SK-N-SH treated with all-trans-retinoic acid at 6 μM for 48 hours (cell line): ENCODE measurements at regions not wholly inside any gene's neighbourhood (a gene's known extent, or its start where the extent isn't known, plus 50 kb on each side); places are given as distances from the start of the nearest gene placed in this dataset.

Experiments used
- ATAC-seq: fragments of 200-7000 bp; cut with Tn5 transposase; 3 replicates; pipeline ENCODE4 v1.9.1; 2020; ENCODE audit warnings: mild to moderate bottlenecking, moderate library complexity
- ARNTL ChIP-seq: fragments of 450-650 bp; formaldehyde crosslinking; IDR thresholded peaks from 2 replicates; pipeline ENCODE4 v1.5.0; 2020; ENCODE audit warnings: low read depth, mild to moderate bottlenecking, moderate library complexity, borderline replicate concordance
- BACH2 ChIP-seq: fragments of 250-450 bp; sonication (Bioruptor Pico); IDR thresholded peaks from 2 replicates; pipeline ENCODE4 v1.9.0; 2021; ENCODE audit warnings: mild to moderate bottlenecking, borderline replicate concordance
- ESRRG ChIP-seq: fragments of 250-450 bp; sonication (Bioruptor Pico); IDR thresholded peaks from 2 replicates; pipeline ENCODE4 v1.6.1; 2021; ENCODE audit warnings: mild to moderate bottlenecking
- GLIS3 ChIP-seq: fragments of 250-450 bp; sonication (Bioruptor Pico); IDR thresholded peaks from 2 replicates; pipeline ENCODE4 v1.5.0; 2020; ENCODE audit warnings: mild to moderate bottlenecking, moderate library complexity
- ISL1 ChIP-seq: fragments of 250-450 bp; sonication (Bioruptor Pico); IDR thresholded peaks from 2 replicates; pipeline ENCODE4 v2.1.2; 2022; ENCODE audit warnings: mild to moderate bottlenecking, moderate library complexity
- OSR1 ChIP-seq: fragments of 250-450 bp; sonication (Bioruptor Pico); IDR thresholded peaks from 2 replicates; pipeline ENCODE4 v1.8.0; 2022; ENCODE audit warnings: moderate library complexity, mild to moderate bottlenecking, inconsistent platforms
- PATZ1 ChIP-seq: fragments of 250-450 bp; sonication (Bioruptor Pico); IDR thresholded peaks from 2 replicates; pipeline ENCODE4 v1.8.0; 2020; ENCODE audit warnings: mild to moderate bottlenecking, moderate library complexity, borderline replicate concordance
- RARB ChIP-seq: fragments of 250-450 bp; sonication (Bioruptor Pico); IDR thresholded peaks from 2 replicates; pipeline ENCODE4 v1.8.0; 2021; ENCODE audit warnings: mild to moderate bottlenecking, moderate library complexity
- SNAI2 ChIP-seq: fragments of 250-450 bp; sonication (Bioruptor Pico); IDR thresholded peaks from 2 replicates; pipeline ENCODE4 v1.5.0; 2020; ENCODE audit warnings: mild to moderate bottlenecking, moderate library complexity
- TOX ChIP-seq: fragments of 250-450 bp; sonication (Bioruptor Pico); IDR thresholded peaks from 2 replicates; pipeline ENCODE4 v1.8.0; 2021; ENCODE audit warnings: mild to moderate bottlenecking, moderate library complexity, borderline replicate concordance
- ZC3H10 ChIP-seq: fragments of 250-450 bp; sonication (Bioruptor Pico); IDR thresholded peaks from 2 replicates; pipeline ENCODE4 v1.5.1; 2021; ENCODE audit warnings: mild to moderate bottlenecking, moderate library complexity
- ZFP3 ChIP-seq: fragments of 250-450 bp; sonication (Bioruptor Pico); IDR thresholded peaks from 2 replicates; pipeline ENCODE4 v1.5.0; 2020; ENCODE audit warnings: mild to moderate bottlenecking, moderate library complexity
- ZFP30 ChIP-seq: fragments of 450-650 bp; formaldehyde crosslinking; IDR thresholded peaks from 2 replicates; pipeline ENCODE4 v1.5.0; 2022; ENCODE audit warnings: mild to moderate bottlenecking, moderate library complexity
- ZNF565 ChIP-seq: fragments of 450-650 bp; formaldehyde crosslinking; conservative IDR thresholded peaks from 2 replicates; pipeline ENCODE4 v1.5.0; 2020; ENCODE audit warnings: low read depth, mild to moderate bottlenecking, moderate library complexity
- ZNF8 ChIP-seq: fragments of 450-650 bp; formaldehyde crosslinking; IDR thresholded peaks from 2 replicates; pipeline ENCODE4 v1.5.0; 2020; ENCODE audit warnings: mild to moderate bottlenecking, moderate library complexity
- TF ChIP-seq, protein P1 (sequence below): fragments of 250-450 bp; sonication (Bioruptor Pico); IDR thresholded peaks from 2 replicates; pipeline ENCODE4 v1.5.0; 2020; ENCODE audit warnings: mild to moderate bottlenecking, moderate library complexity
- TF ChIP-seq, protein P2 (sequence below): fragments of 250-450 bp; sonication (Bioruptor Pico); IDR thresholded peaks from 2 replicates; pipeline ENCODE4 v1.5.1; 2021; ENCODE audit warnings: mild to moderate bottlenecking, moderate library complexity
- TF ChIP-seq, protein P3 (sequence below): fragments of 250-450 bp; sonication (Bioruptor Pico); IDR thresholded peaks from 2 replicates; pipeline ENCODE4 v1.5.1; 2020; ENCODE audit warnings: low read depth, mild to moderate bottlenecking, moderate library complexity
- TF ChIP-seq, protein P4 (sequence below): fragments of 250-450 bp; sonication (Bioruptor Pico); IDR thresholded peaks from 2 replicates; pipeline ENCODE4 v1.8.0; 2021; ENCODE audit warnings: low read depth, mild to moderate bottlenecking, moderate library complexity, borderline replicate concordance

DNA sequence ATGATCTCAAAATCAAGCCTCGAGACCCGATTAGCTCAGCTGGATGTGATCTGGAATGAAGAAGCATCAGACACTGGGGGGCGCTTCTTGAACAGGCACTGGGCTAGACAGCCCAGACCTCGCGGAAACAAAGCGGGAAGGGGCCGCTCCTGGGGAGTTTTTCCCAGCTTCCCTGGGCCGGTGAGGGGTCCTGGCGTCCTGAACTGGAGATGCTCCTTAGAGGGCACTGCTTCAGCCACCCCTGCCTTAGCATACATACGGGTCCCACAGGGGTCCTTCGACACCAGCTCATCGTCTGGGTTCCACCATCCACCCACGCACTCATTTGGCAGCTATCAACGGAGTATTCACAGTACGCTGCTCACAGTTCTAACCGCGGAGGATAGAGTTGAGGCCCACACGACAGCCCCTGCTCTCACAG, 146.7 kb downstream of the TSN start:
- no peak for ATAC-seq

DNA sequence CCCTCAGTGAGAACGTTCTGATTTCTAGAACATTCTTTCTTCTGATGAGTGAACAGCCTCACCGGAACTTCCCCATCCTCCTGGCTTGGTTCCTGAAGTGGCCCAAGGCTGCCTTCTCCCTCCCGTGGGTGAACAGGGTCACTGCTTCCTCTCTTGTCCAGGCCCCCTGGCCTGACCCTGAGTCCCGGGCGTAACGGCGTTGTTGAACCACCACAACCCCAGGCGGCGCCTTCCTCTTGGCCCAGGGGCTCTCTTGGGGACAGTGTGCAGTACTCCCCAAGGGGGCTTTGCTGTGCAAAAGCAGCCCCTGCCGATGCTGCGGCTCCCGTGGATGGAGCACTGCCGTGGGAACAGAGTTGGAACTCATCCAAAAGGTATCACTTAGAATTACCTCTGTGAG, 147.2 kb downstream of the TSN start:
- no peak for TF ChIP-seq ZFP30 (CRISPR knock-in tag)
- TF ChIP-seq GLIS3 (CRISPR knock-in tag): no peak
- no peak for TF ChIP-seq ARNTL (CRISPR knock-in tag)
- TF ChIP-seq, protein P1, sequence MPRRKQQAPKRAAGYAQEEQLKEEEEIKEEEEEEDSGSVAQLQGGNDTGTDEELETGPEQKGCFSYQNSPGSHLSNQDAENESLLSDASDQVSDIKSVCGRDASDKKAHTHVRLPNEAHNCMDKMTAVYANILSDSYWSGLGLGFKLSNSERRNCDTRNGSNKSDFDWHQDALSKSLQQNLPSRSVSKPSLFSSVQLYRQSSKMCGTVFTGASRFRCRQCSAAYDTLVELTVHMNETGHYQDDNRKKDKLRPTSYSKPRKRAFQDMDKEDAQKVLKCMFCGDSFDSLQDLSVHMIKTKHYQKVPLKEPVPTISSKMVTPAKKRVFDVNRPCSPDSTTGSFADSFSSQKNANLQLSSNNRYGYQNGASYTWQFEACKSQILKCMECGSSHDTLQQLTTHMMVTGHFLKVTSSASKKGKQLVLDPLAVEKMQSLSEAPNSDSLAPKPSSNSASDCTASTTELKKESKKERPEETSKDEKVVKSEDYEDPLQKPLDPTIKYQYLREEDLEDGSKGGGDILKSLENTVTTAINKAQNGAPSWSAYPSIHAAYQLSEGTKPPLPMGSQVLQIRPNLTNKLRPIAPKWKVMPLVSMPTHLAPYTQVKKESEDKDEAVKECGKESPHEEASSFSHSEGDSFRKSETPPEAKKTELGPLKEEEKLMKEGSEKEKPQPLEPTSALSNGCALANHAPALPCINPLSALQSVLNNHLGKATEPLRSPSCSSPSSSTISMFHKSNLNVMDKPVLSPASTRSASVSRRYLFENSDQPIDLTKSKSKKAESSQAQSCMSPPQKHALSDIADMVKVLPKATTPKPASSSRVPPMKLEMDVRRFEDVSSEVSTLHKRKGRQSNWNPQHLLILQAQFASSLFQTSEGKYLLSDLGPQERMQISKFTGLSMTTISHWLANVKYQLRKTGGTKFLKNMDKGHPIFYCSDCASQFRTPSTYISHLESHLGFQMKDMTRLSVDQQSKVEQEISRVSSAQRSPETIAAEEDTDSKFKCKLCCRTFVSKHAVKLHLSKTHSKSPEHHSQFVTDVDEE (CRISPR knock-in tag): no peak
- TF ChIP-seq, protein P2, sequence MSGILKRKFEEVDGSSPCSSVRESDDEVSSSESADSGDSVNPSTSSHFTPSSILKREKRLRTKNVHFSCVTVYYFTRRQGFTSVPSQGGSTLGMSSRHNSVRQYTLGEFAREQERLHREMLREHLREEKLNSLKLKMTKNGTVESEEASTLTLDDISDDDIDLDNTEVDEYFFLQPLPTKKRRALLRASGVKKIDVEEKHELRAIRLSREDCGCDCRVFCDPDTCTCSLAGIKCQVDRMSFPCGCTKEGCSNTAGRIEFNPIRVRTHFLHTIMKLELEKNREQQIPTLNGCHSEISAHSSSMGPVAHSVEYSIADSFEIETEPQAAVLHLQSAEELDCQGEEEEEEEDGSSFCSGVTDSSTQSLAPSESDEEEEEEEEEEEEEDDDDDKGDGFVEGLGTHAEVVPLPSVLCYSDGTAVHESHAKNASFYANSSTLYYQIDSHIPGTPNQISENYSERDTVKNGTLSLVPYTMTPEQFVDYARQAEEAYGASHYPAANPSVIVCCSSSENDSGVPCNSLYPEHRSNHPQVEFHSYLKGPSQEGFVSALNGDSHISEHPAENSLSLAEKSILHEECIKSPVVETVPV (CRISPR knock-in tag): no peak
- TF ChIP-seq BACH2: no peak
- TF ChIP-seq ESRRG (CRISPR knock-in tag): no peak
- TF ChIP-seq ZNF565 (CRISPR knock-in tag): no peak
- TF ChIP-seq SNAI2 (CRISPR knock-in tag): no peak
- no peak for TF ChIP-seq OSR1 (CRISPR knock-in tag)
- TF ChIP-seq, protein P3, sequence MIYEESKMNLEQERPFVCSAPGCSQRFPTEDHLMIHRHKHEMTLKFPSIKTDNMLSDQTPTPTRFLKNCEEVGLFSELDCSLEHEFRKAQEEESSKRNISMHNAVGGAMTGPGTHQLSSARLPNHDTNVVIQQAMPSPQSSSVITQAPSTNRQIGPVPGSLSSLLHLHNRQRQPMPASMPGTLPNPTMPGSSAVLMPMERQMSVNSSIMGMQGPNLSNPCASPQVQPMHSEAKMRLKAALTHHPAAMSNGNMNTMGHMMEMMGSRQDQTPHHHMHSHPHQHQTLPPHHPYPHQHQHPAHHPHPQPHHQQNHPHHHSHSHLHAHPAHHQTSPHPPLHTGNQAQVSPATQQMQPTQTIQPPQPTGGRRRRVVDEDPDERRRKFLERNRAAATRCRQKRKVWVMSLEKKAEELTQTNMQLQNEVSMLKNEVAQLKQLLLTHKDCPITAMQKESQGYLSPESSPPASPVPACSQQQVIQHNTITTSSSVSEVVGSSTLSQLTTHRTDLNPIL: no peak
- TF ChIP-seq, protein P4, sequence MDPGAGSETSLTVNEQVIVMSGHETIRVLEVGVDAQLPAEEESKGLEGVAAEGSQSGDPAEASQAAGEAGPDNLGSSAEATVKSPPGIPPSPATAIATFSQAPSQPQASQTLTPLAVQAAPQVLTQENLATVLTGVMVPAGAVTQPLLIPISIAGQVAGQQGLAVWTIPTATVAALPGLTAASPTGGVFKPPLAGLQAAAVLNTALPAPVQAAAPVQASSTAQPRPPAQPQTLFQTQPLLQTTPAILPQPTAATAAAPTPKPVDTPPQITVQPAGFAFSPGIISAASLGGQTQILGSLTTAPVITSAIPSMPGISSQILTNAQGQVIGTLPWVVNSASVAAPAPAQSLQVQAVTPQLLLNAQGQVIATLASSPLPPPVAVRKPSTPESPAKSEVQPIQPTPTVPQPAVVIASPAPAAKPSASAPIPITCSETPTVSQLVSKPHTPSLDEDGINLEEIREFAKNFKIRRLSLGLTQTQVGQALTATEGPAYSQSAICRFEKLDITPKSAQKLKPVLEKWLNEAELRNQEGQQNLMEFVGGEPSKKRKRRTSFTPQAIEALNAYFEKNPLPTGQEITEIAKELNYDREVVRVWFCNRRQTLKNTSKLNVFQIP (CRISPR knock-in tag): no peak
- TF ChIP-seq PATZ1 (CRISPR knock-in tag): no peak
- no peak for ATAC-seq

More for the DNA sequence above, 146.7 kb downstream of the TSN start:
- TF ChIP-seq ARNTL (CRISPR knock-in tag) (no peak), ZFP3 (CRISPR knock-in tag) (no peak)

GRCh38 chr2:121903037-121903689, 147.7 kb downstream of the TSN start:
- no peak; the same call in 2 of the 3 replicates for ATAC-seq
- no peak for TF ChIP-seq ZFP30 (CRISPR knock-in tag)
- no peak for TF ChIP-seq ZNF565 (CRISPR knock-in tag)
- TF ChIP-seq SNAI2 (CRISPR knock-in tag): no peak
- TF ChIP-seq ZFP3 (CRISPR knock-in tag): no peak
- TF ChIP-seq, protein P4 (CRISPR knock-in tag): no peak
- no peak for TF ChIP-seq PATZ1 (CRISPR knock-in tag)
- no peak for TF ChIP-seq ARNTL (CRISPR knock-in tag)
- TF ChIP-seq ISL1 (CRISPR knock-in tag): no peak
- TF ChIP-seq, protein P2 (CRISPR knock-in tag): no peak
- no peak for TF ChIP-seq ZC3H10
- no peak for TF ChIP-seq RARB
- TF ChIP-seq ESRRG (CRISPR knock-in tag): no peak
- TF ChIP-seq ZNF8 (CRISPR knock-in tag): no peak
- no peak for TF ChIP-seq TOX (CRISPR knock-in tag)
- no peak for TF ChIP-seq OSR1 (CRISPR knock-in tag)
